ENCODE measurements at regions not wholly inside any gene's neighbourhood (a gene's known extent, or its start where the extent isn't known, plus 50 kb on each side); places are given as distances from the start of the nearest gene placed in this dataset.

GRCh38 chr9:20117482-20117881 lies 328.6 kb upstream of the SLC24A2 start:
- DNase-seq: no peak
- Histone ChIP-seq H3K4me1 (no peaks in the 10 kb centered on the region), H3K4me3 (no peak overlapping the region), H3K9me3 (peaks cover 0 to 7% (median 0%) of the 10 kb centered on the region in 3 donors), H3K36me3 (no peaks in the 10 kb centered on the region), H3K27ac (no peak overlapping the region), H3K27me3 (no peaks in the 10 kb centered on the region)
- intact Hi-C loops (cut with DNase I; ENCODE audit: low total_unique reads): no loop called here
- TF ChIP-seq CTCF (IDR thresholded peaks at IDR 0.05): no peak

- Histone ChIP-seq H3K4me3 (no peak overlapping the region), H3K4me1 (no peaks in the 10 kb centered on the region), H3K36me3 (no peaks in the 10 kb centered on the region), H3K27me3 (no peaks in the 10 kb centered on the region), H3K9me3 (peaks cover 0 to 7% (median 0%) of the 10 kb centered on the region in 3 donors), H3K27ac (no peak overlapping the region)
- TF ChIP-seq CTCF (IDR thresholded peaks at IDR 0.05): no peak
- intact Hi-C loops (cut with DNase I; ENCODE audit: low total_unique reads): no loop called here
- DNase-seq: no peak
These were observed 326.1 kb upstream of the SLC24A2 start for GRCh38 chr9:20114974-20115373.

- Histone ChIP-seq H3K4me1 (no peaks in the 10 kb centered on the region), H3K4me3 (no peak overlapping the region), H3K27ac (no peak overlapping the region), H3K9me3 (peaks cover 0 to 7% (median 0%) of the 10 kb centered on the region in 3 donors), H3K27me3 (no peaks in the 10 kb centered on the region), H3K36me3 (no peaks in the 10 kb centered on the region)
- TF ChIP-seq CTCF (IDR thresholded peaks at IDR 0.05): no peak
- intact Hi-C loops (cut with DNase I; ENCODE audit: low total_unique reads): no loop called here
- no peak for DNase-seq
These were observed 323.5 kb upstream of the SLC24A2 start for GRCh38 chr9:20112205-20112783.

- H3K9me3 ChIP-seq: peaks cover 0 to 7% (median 0%) of the 10 kb centered on the region in 3 donors
- no peak for DNase-seq
- H3K4me1 ChIP-seq: no peaks in the 10 kb centered on the region
- no peak overlapping the region for H3K4me3 ChIP-seq
- H3K36me3 ChIP-seq: no peaks in the 10 kb centered on the region
- TF ChIP-seq CTCF (IDR thresholded peaks at IDR 0.05): no peak
- H3K27ac ChIP-seq: no peak overlapping the region
- intact Hi-C loops (cut with DNase I; ENCODE audit: low total_unique reads): no loop called here
- no peaks in the 10 kb centered on the region for H3K27me3 ChIP-seq
These were observed 322.5 kb upstream of the SLC24A2 start for GRCh38 chr9:20111173-20111843.

- no peak overlapping the region for H3K27ac ChIP-seq
- no peak for TF ChIP-seq CTCF (IDR thresholded peaks at IDR 0.05)
- no peaks in the 10 kb centered on the region for H3K36me3 ChIP-seq
- no peaks in the 10 kb centered on the region for H3K4me1 ChIP-seq
- no peak for DNase-seq
- no peak overlapping the region for H3K4me3 ChIP-seq
- intact Hi-C loops (cut with DNase I; ENCODE audit: low total_unique reads): no loop called here
- H3K27me3 ChIP-seq: no peaks in the 10 kb centered on the region
- no peaks in the 10 kb centered on the region for H3K9me3 ChIP-seq
These were observed 306.7 kb upstream of the SLC24A2 start for GRCh38 chr9:20095430-20096092.

All from tibial artery (tissue), 4 donors.